ENCODE measurements at regions not wholly inside any gene's neighbourhood (a gene's known extent, or its start where the extent isn't known, plus 50 kb on each side); places are given as distances from the start of the nearest gene placed in this dataset.

DNA sequence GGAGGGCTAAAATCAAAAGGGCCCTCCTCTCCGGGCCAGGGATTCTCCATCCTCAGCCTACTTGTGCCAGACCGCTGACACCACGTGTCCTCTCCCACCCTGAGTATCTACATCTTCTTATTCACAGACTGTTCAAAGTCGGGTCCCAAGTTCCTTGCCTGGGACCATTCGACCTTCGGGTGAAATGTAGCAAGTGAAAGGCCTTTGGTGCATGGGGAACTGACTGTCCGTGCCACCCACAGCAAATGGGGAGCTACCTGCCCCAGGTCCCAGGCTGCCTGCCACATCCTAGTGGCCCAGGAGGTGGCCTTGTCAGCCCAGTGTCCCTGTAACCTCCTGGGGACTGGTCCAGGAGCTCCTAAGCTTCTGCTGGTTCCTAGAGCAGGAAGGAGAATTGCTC lies 67.3 kb downstream of the RTL6 start:
- TF ChIP-seq, protein P1, sequence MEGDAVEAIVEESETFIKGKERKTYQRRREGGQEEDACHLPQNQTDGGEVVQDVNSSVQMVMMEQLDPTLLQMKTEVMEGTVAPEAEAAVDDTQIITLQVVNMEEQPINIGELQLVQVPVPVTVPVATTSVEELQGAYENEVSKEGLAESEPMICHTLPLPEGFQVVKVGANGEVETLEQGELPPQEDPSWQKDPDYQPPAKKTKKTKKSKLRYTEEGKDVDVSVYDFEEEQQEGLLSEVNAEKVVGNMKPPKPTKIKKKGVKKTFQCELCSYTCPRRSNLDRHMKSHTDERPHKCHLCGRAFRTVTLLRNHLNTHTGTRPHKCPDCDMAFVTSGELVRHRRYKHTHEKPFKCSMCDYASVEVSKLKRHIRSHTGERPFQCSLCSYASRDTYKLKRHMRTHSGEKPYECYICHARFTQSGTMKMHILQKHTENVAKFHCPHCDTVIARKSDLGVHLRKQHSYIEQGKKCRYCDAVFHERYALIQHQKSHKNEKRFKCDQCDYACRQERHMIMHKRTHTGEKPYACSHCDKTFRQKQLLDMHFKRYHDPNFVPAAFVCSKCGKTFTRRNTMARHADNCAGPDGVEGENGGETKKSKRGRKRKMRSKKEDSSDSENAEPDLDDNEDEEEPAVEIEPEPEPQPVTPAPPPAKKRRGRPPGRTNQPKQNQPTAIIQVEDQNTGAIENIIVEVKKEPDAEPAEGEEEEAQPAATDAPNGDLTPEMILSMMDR (IDR thresholded peaks at IDR 0.05) = no peak
- peak; percentile 48 for DNase-seq

DNA sequence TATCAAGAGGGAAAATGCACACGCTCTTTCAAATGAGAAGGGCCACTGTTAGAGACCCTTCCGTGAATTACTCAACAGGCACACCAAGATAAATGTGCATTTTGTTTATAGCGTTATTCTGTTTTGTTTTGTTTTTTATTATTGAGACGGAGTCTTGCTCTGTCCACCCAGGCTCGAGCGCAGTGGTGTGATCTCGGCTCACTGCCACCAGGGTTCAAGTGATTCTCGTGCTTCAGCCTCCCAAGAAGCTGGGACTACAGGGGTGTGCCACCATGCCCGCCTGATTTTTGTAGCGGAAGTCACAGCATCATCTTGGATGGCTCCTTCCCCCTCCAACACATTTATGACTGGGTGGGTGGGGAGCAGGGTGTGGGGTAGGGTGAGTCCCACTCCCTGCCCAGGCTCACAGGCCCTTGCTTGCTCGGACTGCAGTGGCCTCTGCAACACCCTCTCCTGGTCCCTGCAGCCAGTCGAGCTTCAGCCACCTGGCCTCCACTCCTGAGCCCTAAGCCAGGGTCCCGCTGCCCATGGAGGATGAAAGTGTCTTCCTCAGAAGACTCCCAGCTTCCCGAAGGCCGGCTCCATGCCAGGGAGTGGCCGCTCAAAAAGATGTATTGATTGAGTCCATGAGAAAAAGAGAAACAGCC lies 68.0 kb downstream of the RTL6 start:
- no peak overlapping the region for H3K27ac ChIP-seq
- H3K9me3 ChIP-seq = no peaks in the 10 kb centered on the region
- ATAC-seq (no peak), DNase-seq (peak; percentile 33)
- intact Hi-C loops (cut with DNase I) = no loop called here
- no peak overlapping the region for H3K4me3 ChIP-seq
- H3K36me3 ChIP-seq = no peaks in the 10 kb centered on the region
- TF ChIP-seq, protein P1 (IDR thresholded peaks at IDR 0.05) = no peak
- no peaks in the 10 kb centered on the region for H3K4me1 ChIP-seq
- peaks cover 4% of the 10 kb centered on the region for H3K27me3 ChIP-seq

More for the DNA sequence above, 67.3 kb downstream of the RTL6 start:
- Histone ChIP-seq H3K27me3 (peaks cover 4% of the 10 kb centered on the region), H3K4me1 (no peaks in the 10 kb centered on the region), H3K9me3 (no peaks in the 10 kb centered on the region), H3K27ac (no peak overlapping the region), H3K36me3 (no peaks in the 10 kb centered on the region), H3K4me3 (no peak overlapping the region)
- intact Hi-C loops (cut with DNase I) = no loop called here
- no peak for ATAC-seq

GRCh38 chr22:44428941-44429830 lies 68.8 kb downstream of the RTL6 start:
- Histone ChIP-seq H3K9me3 (no peaks in the 10 kb centered on the region), H3K36me3 (no peaks in the 10 kb centered on the region), H3K4me1 (no peaks in the 10 kb centered on the region), H3K27me3 (peaks cover 4% of the 10 kb centered on the region), H3K27ac (no peak overlapping the region), H3K4me3 (no peak overlapping the region)
- TF ChIP-seq, protein P1 (IDR thresholded peaks at IDR 0.05) = no peak
- DNase-seq (peak; percentile 38), ATAC-seq (no peak)
- intact Hi-C loops (cut with DNase I) = no loop called here

DNA sequence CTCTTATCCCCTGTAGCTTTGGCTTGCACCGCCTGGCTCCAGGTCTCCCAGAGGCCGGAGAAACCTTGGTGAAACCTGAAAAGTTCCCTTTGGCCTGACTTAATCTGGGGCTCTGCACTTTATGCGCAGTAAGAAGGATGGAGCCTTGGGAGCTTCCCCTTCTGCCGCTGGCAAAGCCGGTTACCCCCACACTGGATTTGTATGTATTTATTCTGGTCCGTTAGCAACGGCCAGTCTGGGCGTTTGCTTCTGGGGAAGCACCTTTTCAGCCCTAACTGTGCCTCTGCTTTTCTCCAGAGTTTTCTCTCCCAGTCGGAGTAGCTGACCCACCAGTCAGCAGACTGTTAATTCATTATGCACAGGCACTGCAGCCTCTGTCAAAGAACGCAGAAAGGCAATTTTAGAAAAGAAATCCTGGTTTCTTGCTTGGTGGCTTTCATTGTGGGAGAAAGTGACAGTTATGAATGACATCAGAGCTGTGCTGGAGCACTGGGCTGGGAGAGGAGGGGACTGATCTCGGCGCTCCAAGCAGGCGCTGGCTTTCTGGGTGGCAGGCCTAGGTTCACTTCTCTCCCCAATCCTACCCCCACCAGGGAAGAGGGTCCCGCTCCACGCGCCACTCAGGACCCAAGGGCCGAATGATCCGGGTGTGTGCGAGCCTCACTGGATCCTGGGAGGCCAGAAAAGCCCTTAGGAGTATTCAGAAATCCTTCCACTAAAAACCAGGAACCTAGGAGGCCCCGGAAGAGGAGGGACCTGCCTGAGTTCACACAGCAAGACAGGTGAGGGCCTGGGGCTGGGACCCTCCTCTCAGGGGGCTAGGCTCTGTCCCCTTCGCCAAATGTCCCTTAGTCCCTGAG lies 70.2 kb downstream of the RTL6 start:
- intact Hi-C loops (cut with DNase I) = no loop called here
- Histone ChIP-seq H3K4me3 (no peak overlapping the region), H3K9me3 (no peaks in the 10 kb centered on the region), H3K27me3 (peaks cover 4% of the 10 kb centered on the region), H3K27ac (no peak overlapping the region), H3K4me1 (no peaks in the 10 kb centered on the region), H3K36me3 (no peaks in the 10 kb centered on the region)
- TF ChIP-seq, protein P1 (IDR thresholded peaks at IDR 0.05) = no peak
- peak; percentile 26 for DNase-seq
- ATAC-seq = no peak

DNA sequence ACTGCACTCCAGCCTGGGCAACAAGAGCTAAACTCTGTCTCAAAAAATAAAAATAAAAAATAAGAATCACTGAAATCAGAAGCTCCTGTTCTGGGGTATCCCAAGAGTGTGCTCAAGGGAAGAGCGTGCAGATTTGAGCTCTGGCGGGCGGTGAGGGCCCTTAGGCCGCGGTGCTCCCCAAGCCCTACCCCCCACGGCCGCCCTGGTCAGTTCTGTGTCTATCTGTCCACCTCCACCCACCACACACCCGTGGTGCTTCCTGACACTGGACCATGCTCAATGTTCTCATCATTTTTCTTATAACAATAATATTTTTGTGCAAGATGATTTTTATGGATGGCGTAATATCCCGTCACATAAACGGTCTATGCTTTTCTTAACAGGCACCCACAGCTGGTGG lies 71.1 kb downstream of the RTL6 start:
- H3K27me3 ChIP-seq = peaks cover 6% of the 10 kb centered on the region
- peak; percentile 30 for DNase-seq
- no peaks in the 10 kb centered on the region for H3K9me3 ChIP-seq
- intact Hi-C loops (cut with DNase I) = no loop called here
- TF ChIP-seq, protein P1 (IDR thresholded peaks at IDR 0.05) = no peak
- no peaks in the 10 kb centered on the region for H3K4me1 ChIP-seq
- H3K4me3 ChIP-seq = no peak overlapping the region
- H3K36me3 ChIP-seq = no peaks in the 10 kb centered on the region
- H3K27ac ChIP-seq = no peak overlapping the region
- no peak for ATAC-seq
